ENCODE measurements at regions not wholly inside any gene's neighbourhood (a gene's known extent, or its start where the extent isn't known, plus 50 kb on each side); places are given as distances from the start of the nearest gene placed in this dataset.

- no peak overlapping the region for H3K4me3 Mint-ChIP-seq
- H3K9me3 Mint-ChIP-seq = peaks cover 15% of the 10 kb centered on the region
- H3K27ac Mint-ChIP-seq = no peak overlapping the region
- TF ChIP-seq CTCF (IDR thresholded peaks at IDR 0.05; ENCODE audit: unreplicated experiment) = no peak
- peaks cover 2% of the 10 kb centered on the region for H3K36me3 Mint-ChIP-seq
- no peaks in the 10 kb centered on the region for H3K27me3 Mint-ChIP-seq (ENCODE audit: low read depth)
- DNase-seq (ENCODE audit: low spot score in 2 of 2, unreplicated experiment in 2 of 2) = no peak
- peaks cover 7% of the 10 kb centered on the region for H3K4me1 Mint-ChIP-seq
Observed at GRCh38 chr21:32103361-32103760, 175.5 kb downstream of the MIS18A start.

- H3K4me1 Mint-ChIP-seq = peaks cover 7% of the 10 kb centered on the region
- no peak for DNase-seq (ENCODE audit: low spot score in 2 of 2, unreplicated experiment in 2 of 2)
- TF ChIP-seq CTCF (IDR thresholded peaks at IDR 0.05; ENCODE audit: unreplicated experiment) = no peak
- H3K27me3 Mint-ChIP-seq (ENCODE audit: low read depth) = no peaks in the 10 kb centered on the region
- H3K27ac Mint-ChIP-seq = no peak overlapping the region
- H3K9me3 Mint-ChIP-seq = peaks cover 19% of the 10 kb centered on the region
- H3K4me3 Mint-ChIP-seq = no peak overlapping the region
- peaks cover 2% of the 10 kb centered on the region for H3K36me3 Mint-ChIP-seq
Observed at GRCh38 chr21:32102426-32102825, 176.4 kb downstream of the MIS18A start.

- Mint-ChIP-seq H3K4me1 (peaks cover 9% of the 10 kb centered on the region), H3K9me3 (peaks cover 14% of the 10 kb centered on the region), H3K4me3 (no peak overlapping the region), H3K27ac (no peak overlapping the region), H3K36me3 (no peaks in the 10 kb centered on the region), H3K27me3 (ENCODE audit: low read depth) (no peaks in the 10 kb centered on the region)
- no peak for TF ChIP-seq CTCF (IDR thresholded peaks at IDR 0.05; ENCODE audit: unreplicated experiment)
- DNase-seq (ENCODE audit: low spot score in 2 of 2, unreplicated experiment in 2 of 2) = no peak
Observed at GRCh38 chr21:32101277-32101676, 177.6 kb downstream of the MIS18A start.

GRCh38 chr21:32100423-32100822 lies 178.4 kb downstream of the MIS18A start:
- Mint-ChIP-seq H3K9me3 (peaks cover 9% of the 10 kb centered on the region), H3K27ac (no peak overlapping the region), H3K36me3 (no peaks in the 10 kb centered on the region), H3K27me3 (ENCODE audit: low read depth) (no peaks in the 10 kb centered on the region), H3K4me3 (no peak overlapping the region), H3K4me1 (peaks cover 9% of the 10 kb centered on the region)
- TF ChIP-seq CTCF (IDR thresholded peaks at IDR 0.05; ENCODE audit: unreplicated experiment) = no peak
- no peak for DNase-seq (ENCODE audit: low spot score in 2 of 2, unreplicated experiment in 2 of 2)

- H3K36me3 Mint-ChIP-seq = no peaks in the 10 kb centered on the region
- H3K27ac Mint-ChIP-seq = no peak overlapping the region
- no peak for DNase-seq (ENCODE audit: low spot score in 2 of 2, unreplicated experiment in 2 of 2)
- peaks cover 9% of the 10 kb centered on the region for H3K9me3 Mint-ChIP-seq
- peaks cover 9% of the 10 kb centered on the region for H3K4me1 Mint-ChIP-seq
- TF ChIP-seq CTCF (IDR thresholded peaks at IDR 0.05; ENCODE audit: unreplicated experiment) = no peak
- no peak overlapping the region for H3K4me3 Mint-ChIP-seq
- H3K27me3 Mint-ChIP-seq (ENCODE audit: low read depth) = no peaks in the 10 kb centered on the region
Observed at GRCh38 chr21:32099812-32100416, 178.9 kb downstream of the MIS18A start.

- no peaks in the 10 kb centered on the region for H3K36me3 Mint-ChIP-seq
- H3K27me3 Mint-ChIP-seq (ENCODE audit: low read depth) = no peaks in the 10 kb centered on the region
- no peak overlapping the region for H3K4me3 Mint-ChIP-seq
- DNase-seq (ENCODE audit: low spot score in 2 of 2, unreplicated experiment in 2 of 2) = no peak
- TF ChIP-seq CTCF (IDR thresholded peaks at IDR 0.05; ENCODE audit: unreplicated experiment) = no peak
- no peak overlapping the region for H3K27ac Mint-ChIP-seq
- peaks cover 14% of the 10 kb centered on the region for H3K9me3 Mint-ChIP-seq
- H3K4me1 Mint-ChIP-seq = peaks cover 9% of the 10 kb centered on the region
Observed at GRCh38 chr21:32096411-32096810, 182.4 kb downstream of the MIS18A start.
